HG03196 (cell line): ENCODE measurements at regions not wholly inside any gene's neighbourhood (a gene's known extent, or its start where the extent isn't known, plus 50 kb on each side); places are given as distances from the start of the nearest gene placed in this dataset.
"Not testable (repeated sequence)": the region's sequence is repeated elsewhere in the genome, so short reads cannot be mapped to it uniquely, and the experiment has no call there.

ENCODE experiments used
- ATAC-seq: cut with Tn5 transposase; IDR thresholded peaks from one replicate; pipeline ENCODE4 v1.9.1; 2021; ENCODE audit not compliant: unreplicated experiment

- no peak for ATAC-seq
These were observed 982.3 kb downstream of the DIPK2A start for GRCh38 chr3:144953959-144954358.

GRCh38 chr3:144957398-144958101 is 985.9 kb downstream of the DIPK2A start:
- no peak for ATAC-seq

- no peak for ATAC-seq
These were observed 992.2 kb downstream of the DIPK2A start for GRCh38 chr3:144963810-144964209.

- ATAC-seq = no peak
These were observed 994.9 kb downstream of the DIPK2A start for GRCh38 chr3:144966560-144966959.

GRCh38 chr3:144968750-144969350 is 997.2 kb downstream of the DIPK2A start:
- no peak for ATAC-seq

GRCh38 chr3:144984481-144984880 is 1012.9 kb downstream of the DIPK2A start:
- ATAC-seq = not testable (repeated sequence)

GRCh38 chr3:144989807-144990206 is 1018.2 kb downstream of the DIPK2A start:
- no peak for ATAC-seq

- ATAC-seq = no peak
These were observed 1024.2 kb downstream of the DIPK2A start for GRCh38 chr3:144995856-144996255.

- ATAC-seq = no peak
These were observed 1033.8 kb downstream of the DIPK2A start for GRCh38 chr3:145005427-145005826.

- ATAC-seq = no peak
These were observed 1034.6 kb downstream of the DIPK2A start for GRCh38 chr3:145006271-145006670.

GRCh38 chr3:145013931-145014330 is 1042.3 kb downstream of the DIPK2A start:
- no peak for ATAC-seq

- no peak for ATAC-seq
These were observed 1043.6 kb downstream of the DIPK2A start for GRCh38 chr3:145015253-145015652.

GRCh38 chr3:145017959-145018358 is 1046.3 kb downstream of the DIPK2A start:
- ATAC-seq = no peak

GRCh38 chr3:145022447-145022846 is 1050.8 kb downstream of the DIPK2A start:
- no peak for ATAC-seq

GRCh38 chr3:145024700-145025099 is 1053.1 kb downstream of the DIPK2A start:
- no peak for ATAC-seq

- ATAC-seq = not testable (repeated sequence)
These were observed 1055.6 kb downstream of the DIPK2A start for GRCh38 chr3:145027186-145027585.

GRCh38 chr3:145032791-145033190 is 1061.2 kb downstream of the DIPK2A start:
- ATAC-seq = no peak

GRCh38 chr3:145035682-145036081 is 1064.1 kb downstream of the DIPK2A start:
- no peak for ATAC-seq

- not testable (repeated sequence) for ATAC-seq
These were observed 1082.4 kb downstream of the DIPK2A start for GRCh38 chr3:145054055-145054454.

GRCh38 chr3:145055375-145056076 is 1083.9 kb downstream of the DIPK2A start:
- no peak for ATAC-seq

GRCh38 chr3:145058483-145058882 is 1086.9 kb downstream of the DIPK2A start:
- no peak for ATAC-seq

- ATAC-seq = no peak
These were observed 1092.0 kb downstream of the DIPK2A start for GRCh38 chr3:145063616-145064015.
